ENCODE measurements at regions not wholly inside any gene's neighbourhood (a gene's known extent, or its start where the extent isn't known, plus 50 kb on each side); places are given as distances from the start of the nearest gene placed in this dataset.
A peak's percentile ranks its signal among the peaks of the same experiment; 100 is the strongest.
"Not testable (repeated sequence)": the region's sequence is repeated elsewhere in the genome, so short reads cannot be mapped to it uniquely, and the experiment has no call there.

GRCh38 chr6:72534236-72534635 is 87.6 kb upstream of the KCNQ5 start:
- DNase-seq = peak; percentile 71

GRCh38 chr6:72535124-72535523 is 86.7 kb upstream of the KCNQ5 start:
- DNase-seq = no peak

DNA sequence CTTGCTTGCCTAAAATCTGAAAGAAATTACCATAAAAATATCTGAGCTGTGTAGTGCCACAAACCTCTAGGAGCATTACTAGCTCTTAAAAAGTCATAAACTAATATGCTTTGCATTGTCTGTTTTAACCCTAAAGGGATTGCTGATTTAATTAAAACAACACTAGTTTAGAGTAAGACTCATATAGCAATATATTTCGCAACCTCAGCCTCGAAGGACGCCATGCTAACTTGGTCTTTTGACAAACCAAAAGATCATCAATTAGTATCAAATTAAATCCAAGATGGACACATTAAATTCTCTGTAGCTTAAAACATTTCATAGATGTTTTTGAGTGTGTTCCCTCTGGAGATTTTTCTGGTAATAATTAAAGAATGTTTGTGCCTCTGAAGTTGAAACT is 74.8 kb upstream of the KCNQ5 start:
- no peak for DNase-seq

GRCh38 chr6:72551470-72551869 is 70.4 kb upstream of the KCNQ5 start:
- no peak for DNase-seq

DNA sequence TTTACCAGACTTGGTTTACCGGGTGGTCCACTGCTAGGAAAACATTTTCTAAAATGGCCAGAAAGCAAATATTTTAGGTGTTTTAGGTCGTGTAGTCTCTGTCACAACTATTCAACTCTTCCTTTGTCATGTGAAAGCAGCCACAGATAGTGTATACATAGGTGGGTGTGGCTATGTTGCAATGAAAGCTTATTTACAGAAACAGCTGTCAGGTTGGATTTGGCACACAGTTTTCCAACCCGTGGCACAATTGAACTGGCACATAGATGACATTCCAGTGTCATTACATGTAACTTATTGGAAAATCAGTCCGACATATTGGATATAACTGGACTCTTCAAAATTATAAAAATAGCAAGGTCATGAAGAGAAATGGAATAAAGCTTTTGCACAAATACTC is 68.9 kb upstream of the KCNQ5 start:
- DNase-seq = peak; percentile 87

DNA sequence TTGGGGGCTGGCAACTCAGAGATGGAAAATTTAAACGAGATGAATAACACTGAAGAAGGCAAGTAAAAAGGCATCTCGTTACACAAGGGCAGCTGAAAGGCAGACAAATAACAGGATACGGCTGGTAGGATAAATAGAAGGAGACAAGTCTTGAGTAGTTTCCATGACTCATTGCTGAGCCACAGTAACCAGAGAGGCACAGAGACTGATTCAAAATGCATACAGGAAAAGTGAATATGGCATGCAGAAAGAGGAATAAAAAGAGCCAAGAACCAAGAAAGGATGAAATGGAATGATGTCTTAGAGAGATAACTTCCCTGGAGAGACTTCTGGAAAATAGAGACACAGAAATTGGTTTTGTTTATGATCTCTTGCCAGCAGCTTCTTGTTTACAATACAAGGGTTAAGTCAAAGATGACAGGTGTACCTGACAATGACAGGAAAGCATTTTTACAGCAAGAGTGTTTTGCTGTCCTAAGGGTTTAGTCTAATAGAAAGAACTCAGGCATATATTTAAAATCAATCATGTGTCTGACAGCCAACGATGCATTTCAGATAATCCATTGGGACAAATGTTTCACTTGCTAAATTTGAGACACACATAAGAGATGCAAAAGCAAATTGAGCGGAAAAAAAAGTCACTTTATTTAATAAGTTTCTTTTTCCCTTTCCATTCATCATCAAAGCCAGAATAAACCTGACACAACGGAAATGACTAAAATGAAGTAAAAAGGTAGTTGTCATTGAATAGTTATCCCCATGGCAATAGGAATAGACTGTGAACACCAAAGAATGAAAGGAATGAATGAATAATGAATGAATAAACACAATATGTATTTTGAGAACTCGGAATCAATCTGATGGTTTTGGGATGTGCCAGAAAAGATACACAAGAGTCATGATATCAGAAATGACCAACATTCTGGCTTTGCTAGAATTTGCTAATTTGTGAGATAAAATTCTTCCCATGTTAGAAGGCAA is 68.0 kb upstream of the KCNQ5 start:
- DNase-seq = peak; percentile 60

DNA sequence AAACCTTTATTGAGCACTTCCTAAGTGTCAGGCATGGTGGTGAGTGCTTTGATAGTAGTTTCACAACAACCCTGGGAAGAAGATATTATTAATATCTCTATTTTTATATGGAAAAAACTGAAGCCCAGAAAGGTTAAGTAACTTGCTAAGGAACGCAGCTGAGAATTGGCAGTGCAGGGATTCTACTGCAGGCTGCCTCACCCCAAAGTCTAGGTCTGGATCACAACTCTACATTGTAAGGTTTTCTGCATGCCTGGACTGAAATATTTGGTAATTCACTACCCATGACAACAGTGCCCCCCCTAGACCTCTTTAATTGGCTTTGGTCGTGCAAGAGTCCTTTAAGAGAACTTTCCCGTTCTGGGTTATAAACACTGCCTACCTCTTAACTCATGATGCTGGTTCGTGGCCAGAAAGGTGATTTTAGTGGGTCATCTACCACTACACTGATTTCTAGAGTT is 67.1 kb upstream of the KCNQ5 start:
- DNase-seq = peak; percentile 51

DNA sequence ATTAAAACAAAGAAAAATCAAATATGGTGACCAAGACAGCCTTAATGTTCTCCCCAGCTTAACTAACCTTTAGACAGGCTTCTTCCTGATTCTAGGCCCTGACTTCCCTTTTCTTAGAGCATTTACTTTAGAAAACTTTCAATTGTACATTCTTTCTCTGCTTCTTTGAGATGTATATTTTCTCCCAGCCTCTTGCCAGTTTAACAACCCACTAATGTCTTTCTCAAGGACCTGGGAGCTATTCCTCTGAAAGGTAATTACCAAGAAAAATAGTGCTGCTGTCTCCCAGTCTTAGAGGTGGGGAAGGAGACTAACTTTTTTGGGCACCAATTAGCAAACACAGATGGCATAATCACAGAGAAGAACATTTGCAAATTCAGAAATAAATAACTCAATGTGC is 62.8 kb upstream of the KCNQ5 start:
- peak; percentile 76 for DNase-seq

DNA sequence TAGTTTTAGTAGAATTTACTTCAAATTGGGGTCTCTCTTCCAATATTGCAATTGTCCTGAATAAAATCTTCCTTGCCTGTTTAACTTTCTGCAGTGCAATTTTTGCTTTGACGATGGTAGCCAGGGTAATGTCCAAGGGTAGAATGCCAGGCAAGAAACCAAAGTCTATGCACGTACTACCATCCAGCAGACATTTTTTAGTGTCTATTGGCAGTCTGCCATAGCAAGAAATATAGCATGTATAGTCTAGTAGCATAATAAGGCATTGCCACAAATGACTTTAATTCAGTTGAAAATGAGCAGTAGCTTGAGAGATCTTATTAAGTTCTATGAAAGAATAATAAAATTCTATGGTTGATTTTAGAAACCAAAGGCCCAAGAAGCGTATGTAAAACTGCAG is 62.3 kb upstream of the KCNQ5 start:
- peak; percentile 71 for DNase-seq

DNA sequence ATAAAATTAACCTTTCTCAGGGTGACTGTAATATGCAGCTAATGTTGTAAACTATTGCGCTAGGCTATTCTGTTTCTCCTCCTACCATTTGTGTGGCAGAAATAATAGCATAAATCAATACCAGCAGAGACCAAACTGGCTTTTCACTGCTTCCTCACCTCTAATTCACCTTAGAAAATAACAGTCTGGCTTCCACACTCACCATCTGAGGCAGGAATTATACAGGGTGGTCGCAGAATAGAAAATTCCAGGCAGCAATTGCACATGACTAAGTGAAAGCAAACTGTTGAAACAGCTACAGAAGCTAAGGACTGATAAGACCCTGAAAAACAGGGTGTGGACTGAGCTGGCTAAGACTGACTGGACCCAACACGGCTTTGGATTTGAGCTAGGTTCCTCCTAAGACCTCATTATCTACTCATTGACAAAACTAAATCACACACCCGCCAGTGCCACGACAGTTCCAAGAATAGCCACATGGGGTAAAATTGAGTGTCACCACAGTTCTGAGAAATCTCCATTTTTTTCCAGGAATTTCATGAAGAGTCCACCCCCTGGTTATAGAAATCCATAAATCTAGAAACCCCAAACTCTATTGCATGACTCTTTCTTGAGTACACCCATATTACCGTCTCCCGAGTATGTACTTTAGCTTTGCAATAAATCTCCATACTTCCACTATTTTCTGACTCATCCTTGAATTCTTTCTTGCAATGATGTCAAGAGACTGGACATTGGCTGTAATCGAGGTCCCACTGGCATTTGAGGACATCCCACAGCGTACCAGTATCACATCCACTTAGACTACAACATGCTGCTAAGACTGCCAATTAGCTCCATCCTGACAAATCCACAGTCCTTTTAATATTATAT is 60.9 kb upstream of the KCNQ5 start:
- DNase-seq = peak; percentile 99

DNA sequence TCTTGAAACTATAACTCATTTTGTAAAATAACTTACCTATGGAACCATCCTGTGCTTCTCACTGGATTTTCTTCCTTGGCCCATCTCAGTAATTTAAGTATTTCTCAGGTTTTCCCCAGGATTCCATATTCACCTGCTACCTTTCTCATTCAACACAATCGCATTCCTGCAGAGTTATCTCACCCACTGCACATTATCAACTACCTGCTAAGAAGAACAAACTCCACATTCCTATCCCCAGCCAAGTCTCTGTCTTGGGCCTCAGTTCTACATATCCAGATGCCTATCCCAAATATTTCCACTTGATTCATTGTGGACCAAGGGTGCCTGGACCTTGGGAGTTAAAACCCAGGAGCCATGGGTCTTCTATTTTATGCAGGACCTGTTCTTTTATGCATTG is 60.2 kb upstream of the KCNQ5 start:
- DNase-seq = peak; percentile 69

- DNase-seq = peak; percentile 67
Observed at GRCh38 chr6:72564231-72564630, 57.6 kb upstream of the KCNQ5 start.

- DNase-seq = not testable (repeated sequence)
Observed at GRCh38 chr6:72571993-72572392, 49.9 kb upstream of the KCNQ5 start.
